Keratinocyte (primary cell): ENCODE measurements at regions not wholly inside any gene's neighbourhood (a gene's known extent, or its start where the extent isn't known, plus 50 kb on each side); places are given as distances from the start of the nearest gene placed in this dataset.

Experiments used
- DNase-seq: peaks from one replicate; pipeline ENCODE4 v3.0.0-alpha.2; 2011; ENCODE audit warnings: low read depth, missing footprints, low spot score
- FAIRE-seq: peaks from 2 replicates; lab custom pipeline; 2011; peaks lifted over from hg19 to GRCh38; lab: Jason Lieb, UNC
- H2AFZ ChIP-seq: 2 replicates; pipeline ENCODE4 v1.6.0; 2012; ENCODE audit warnings: low read length, control low read depth, inconsistent platforms; ENCODE audit not compliant: control insufficient read depth
- H3K27ac ChIP-seq: 2 replicates; pipeline ENCODE4 v1.5.1; 2011; ENCODE audit warnings: low read length; ENCODE audit not compliant: control insufficient read depth, insufficient read depth
- H3K27me3 ChIP-seq: 3 replicates; pipeline ENCODE4 v1.6.0; 2011; ENCODE audit warnings: low read length; ENCODE audit not compliant: control insufficient read depth, insufficient read depth; ENCODE audit errors: extremely low read depth
- H3K36me3 ChIP-seq, 2 experiments: 2 replicates in 1 of 2; 3 replicates in 1 of 2; pipeline ENCODE4 v1.5.1; 2011; ENCODE audit warnings: low read length in 2 of 2, mild to moderate bottlenecking in 1 of 2; ENCODE audit not compliant: control insufficient read depth in 2 of 2, insufficient read depth in 2 of 2; ENCODE audit errors: extremely low read depth in 1 of 2
- H3K4me1 ChIP-seq: 3 replicates; pipeline ENCODE4 v1.5.1; 2011; ENCODE audit warnings: low read length; ENCODE audit not compliant: control insufficient read depth, insufficient read depth; ENCODE audit errors: extremely low read depth
- H3K4me2 ChIP-seq: 3 replicates; pipeline ENCODE4 v1.6.0; 2011; ENCODE audit warnings: low read depth, low read length; ENCODE audit not compliant: control insufficient read depth, insufficient read depth; ENCODE audit errors: extremely low read depth
- H3K4me3 ChIP-seq, 3 experiments: fragments of 200-600 bp in 1 of 3; sonication (generic) in 1 of 3; 2 replicates in 2 of 3; 3 replicates in 1 of 3; pipeline ENCODE4 v1.5.1; 2011 to 2016; ENCODE audit warnings: low read length in 3 of 3, mild to moderate bottlenecking in 3 of 3, control low read depth in 2 of 3, inconsistent platforms in 1 of 3, low read depth in 1 of 3, mixed read lengths in 1 of 3, mixed run types in 1 of 3, moderate library complexity in 1 of 3; ENCODE audit not compliant: control insufficient read depth in 2 of 3, insufficient read depth in 2 of 3; ENCODE audit errors: extremely low read depth in 1 of 3
- H3K79me2 ChIP-seq: 2 replicates; pipeline ENCODE4 v1.6.0; 2012; ENCODE audit warnings: low read length; ENCODE audit not compliant: control insufficient read depth, insufficient read depth
- H3K9ac ChIP-seq: 3 replicates; pipeline ENCODE4 v1.6.0; 2011; ENCODE audit warnings: low read length; ENCODE audit not compliant: control insufficient read depth, insufficient read depth; ENCODE audit errors: extremely low read depth
- H3K9me1 ChIP-seq: 3 replicates; pipeline ENCODE4 v1.6.0; 2011; ENCODE audit warnings: low read length; ENCODE audit not compliant: control insufficient read depth, insufficient read depth; ENCODE audit errors: extremely low read depth
- H3K9me3 ChIP-seq: 2 replicates; pipeline ENCODE4 v1.5.1; 2012; ENCODE audit warnings: low read depth, low read length; ENCODE audit not compliant: control insufficient read depth
- H4K20me1 ChIP-seq: 3 replicates; pipeline ENCODE4 v1.6.0; 2011; ENCODE audit warnings: low read length; ENCODE audit not compliant: control insufficient read depth, insufficient read depth; ENCODE audit errors: extremely low read depth
- CTCF ChIP-seq, 3 experiments: IDR thresholded peaks in 1 of 3; conservative IDR thresholded peaks in 1 of 3; optimal IDR thresholded peaks in 1 of 3; 2 replicates in 2 of 3; 3 replicates in 1 of 3; pipeline versions ENCODE3 to v1.5.1; 2011; ENCODE audit warnings: low read length in 3 of 3, mild to moderate bottlenecking in 3 of 3, moderate library complexity in 2 of 3, control low read depth in 1 of 3, inconsistent platforms in 1 of 3; ENCODE audit not compliant: insufficient read depth in 2 of 3; ENCODE audit errors: extremely low read depth in 1 of 3
- EZH2 ChIP-seq: IDR thresholded peaks from one replicate; pipeline ENCODE4 v1.6.1; 2012; ENCODE audit warnings: inconsistent platforms, mild to moderate bottlenecking, low read length, moderate library complexity
- dilution Hi-C: fragments of 300-500 bp; cut with MboI; formaldehyde crosslinking; loops from one replicate; pipeline ENCODE4 v1.7.0; 2020; ENCODE audit warnings: low sequenced_read_pairs; ENCODE audit not compliant: extremely low pct_ligation_motif_present

- TF ChIP-seq CTCF (optimal IDR thresholded peaks at IDR 0.05 in 1 of 3, IDR thresholded peaks at IDR 0.05 in 1 of 3, conservative IDR thresholded peaks at IDR 0.05 in 1 of 3; ENCODE audit: extremely low read depth in 1 of 3, insufficient read depth in 2 of 3, low read length in 3 of 3) (no peak), EZH2 (no peak)
- H2AFZ ChIP-seq: no peak overlapping the region
- DNase-seq (no peak), FAIRE-seq (no peak)
- no peak overlapping the region for H3K4me2 ChIP-seq
- dilution Hi-C loops: no loop called here
- no peaks in the 10 kb centered on the region for H3K9me1 ChIP-seq
- H3K36me3 ChIP-seq: no peaks in the 10 kb centered on the region
- no peak overlapping the region for H3K27ac ChIP-seq
- no peak overlapping the region for H3K9ac ChIP-seq
- peaks cover 30% of the 10 kb centered on the region for H3K4me1 ChIP-seq
- H3K9me3 ChIP-seq: peaks cover 27% of the 10 kb centered on the region
- H3K27me3 ChIP-seq: no peaks in the 10 kb centered on the region
- no peak overlapping the region for H3K4me3 ChIP-seq
- H3K79me2 ChIP-seq: no peaks in the 10 kb centered on the region
- no peaks in the 10 kb centered on the region for H4K20me1 ChIP-seq
Measured at GRCh38 chr6:170180671-170181337, 110.1 kb downstream of the DLL1 start.

GRCh38 chr6:170179616-170180324, 111.1 kb downstream of the DLL1 start:
- H3K36me3 ChIP-seq: no peaks in the 10 kb centered on the region
- H3K79me2 ChIP-seq: no peaks in the 10 kb centered on the region
- H3K4me1 ChIP-seq: peaks cover 28% of the 10 kb centered on the region
- no peak overlapping the region for H2AFZ ChIP-seq
- no peaks in the 10 kb centered on the region for H4K20me1 ChIP-seq
- H3K9me1 ChIP-seq: no peaks in the 10 kb centered on the region
- H3K4me3 ChIP-seq: no peak overlapping the region
- H3K9me3 ChIP-seq: peaks cover 27% of the 10 kb centered on the region
- no peak overlapping the region for H3K9ac ChIP-seq
- FAIRE-seq: no peak
- no peak overlapping the region for H3K27ac ChIP-seq
- no peaks in the 10 kb centered on the region for H3K27me3 ChIP-seq
- no peak for DNase-seq
- dilution Hi-C loops: no loop called here
- H3K4me2 ChIP-seq: no peak overlapping the region
- TF ChIP-seq CTCF (optimal IDR thresholded peaks at IDR 0.05 in 1 of 3, IDR thresholded peaks at IDR 0.05 in 1 of 3, conservative IDR thresholded peaks at IDR 0.05 in 1 of 3; ENCODE audit: extremely low read depth in 1 of 3, insufficient read depth in 2 of 3, low read length in 3 of 3) (no peak), EZH2 (no peak)
